OCI-LY3 (cell line): ENCODE measurements at regions not wholly inside any gene's neighbourhood (a gene's known extent, or its start where the extent isn't known, plus 50 kb on each side); places are given as distances from the start of the nearest gene placed in this dataset.

Experiments used
- H2AFZ ChIP-seq: fragments of 200-600, 300-600 bp; shearing (Covaris generic); 2 replicates; pipeline ENCODE4 v1.6.0; 2014; ENCODE audit warnings: antibody characterized with exemption, low read depth, low read length
- H3K27ac ChIP-seq: fragments of 200-600, 300-600 bp; sonication (generic); 2 replicates; pipeline ENCODE4 v1.5.1; 2014; ENCODE audit warnings: mild to moderate bottlenecking, low read length, moderate library complexity, mixed read lengths
- H3K27me3 ChIP-seq: fragments of 200-600, 300-600 bp; sonication (generic); 2 replicates; pipeline ENCODE4 v1.6.1; 2014; ENCODE audit warnings: low read depth, low read length, mixed read lengths
- H3K36me3 ChIP-seq: fragments of 200-600, 300-600 bp; sonication (generic); replicated peaks from 2 replicates; pipeline ENCODE3; 2014; ENCODE audit warnings: low read depth, low read length, mixed read lengths
- H3K4me1 ChIP-seq: fragments of 300-600, 200-600 bp; sonication (generic); 2 replicates; pipeline ENCODE4 v1.6.1; 2014; ENCODE audit warnings: low read length, mixed read lengths
- H3K4me2 ChIP-seq: fragments of 200-600, 300-600 bp; sonication (generic); 2 replicates; pipeline ENCODE4 v1.6.1; 2014; ENCODE audit warnings: low read length, mixed read lengths
- H3K4me3 ChIP-seq: fragments of 300-600, 200-600 bp; sonication (generic); 2 replicates; pipeline ENCODE4 v1.5.1; 2014; ENCODE audit warnings: antibody characterized with exemption, mild to moderate bottlenecking, low read length, moderate library complexity
- H3K79me2 ChIP-seq: fragments of 300-600, 200-600 bp; shearing (Covaris generic); 2 replicates; pipeline ENCODE4 v1.6.1; 2014; ENCODE audit warnings: mild to moderate bottlenecking, low read length, mixed read lengths
- H3K9ac ChIP-seq: fragments of 300-600, 200-600 bp; shearing (Covaris generic); 2 replicates; pipeline ENCODE4 v1.6.0; 2014; ENCODE audit warnings: mild to moderate bottlenecking, low read length, moderate library complexity
- H3K9me3 ChIP-seq: fragments of 200-600, 300-600 bp; shearing (Covaris generic); 2 replicates; pipeline ENCODE4 v1.6.1; 2014; ENCODE audit warnings: low read length, mixed read lengths; ENCODE audit not compliant: insufficient read depth
- H4K20me1 ChIP-seq: fragments of 200-600, 300-600 bp; sonication (generic); 2 replicates; pipeline ENCODE4 v1.6.1; 2016; ENCODE audit warnings: low read length, mixed read lengths; ENCODE audit not compliant: insufficient read depth
- EZH2phosphoT487 ChIP-seq: fragments of 200-600 bp; shearing (Covaris generic); IDR thresholded peaks from 2 replicates; pipeline ENCODE4 v1.6.1; 2018; ENCODE audit warnings: antibody characterized with exemption, mixed run types, low read depth
- TF ChIP-seq, protein P1 (sequence below): fragments of 200-600, 300-600 bp; sonication (generic); IDR thresholded peaks from 2 replicates; pipeline ENCODE4 v1.5.1; 2014; ENCODE audit warnings: antibody characterized with exemption, low read length, low read depth

DNA sequence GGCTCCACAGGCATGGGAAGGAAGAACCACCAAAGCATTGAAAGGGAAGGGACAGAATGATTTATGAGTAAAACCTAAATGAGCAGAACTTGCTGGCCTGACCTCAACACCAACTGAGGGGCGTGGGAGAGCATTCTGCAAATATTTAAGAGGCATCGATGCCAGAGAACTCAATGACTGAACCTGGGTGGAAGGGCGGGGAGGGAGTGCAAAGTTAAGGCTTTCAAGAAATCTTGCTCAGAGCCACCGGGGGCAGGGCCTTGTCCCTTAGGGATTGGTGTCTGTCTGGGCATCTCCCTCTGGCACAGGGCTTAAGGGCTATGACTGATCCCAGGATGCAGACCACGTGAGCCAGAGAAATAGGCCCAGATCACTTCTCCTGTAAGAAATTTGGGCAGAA lies 137.1 kb downstream of the ADAMTS15 start:
- TF ChIP-seq, protein P1, sequence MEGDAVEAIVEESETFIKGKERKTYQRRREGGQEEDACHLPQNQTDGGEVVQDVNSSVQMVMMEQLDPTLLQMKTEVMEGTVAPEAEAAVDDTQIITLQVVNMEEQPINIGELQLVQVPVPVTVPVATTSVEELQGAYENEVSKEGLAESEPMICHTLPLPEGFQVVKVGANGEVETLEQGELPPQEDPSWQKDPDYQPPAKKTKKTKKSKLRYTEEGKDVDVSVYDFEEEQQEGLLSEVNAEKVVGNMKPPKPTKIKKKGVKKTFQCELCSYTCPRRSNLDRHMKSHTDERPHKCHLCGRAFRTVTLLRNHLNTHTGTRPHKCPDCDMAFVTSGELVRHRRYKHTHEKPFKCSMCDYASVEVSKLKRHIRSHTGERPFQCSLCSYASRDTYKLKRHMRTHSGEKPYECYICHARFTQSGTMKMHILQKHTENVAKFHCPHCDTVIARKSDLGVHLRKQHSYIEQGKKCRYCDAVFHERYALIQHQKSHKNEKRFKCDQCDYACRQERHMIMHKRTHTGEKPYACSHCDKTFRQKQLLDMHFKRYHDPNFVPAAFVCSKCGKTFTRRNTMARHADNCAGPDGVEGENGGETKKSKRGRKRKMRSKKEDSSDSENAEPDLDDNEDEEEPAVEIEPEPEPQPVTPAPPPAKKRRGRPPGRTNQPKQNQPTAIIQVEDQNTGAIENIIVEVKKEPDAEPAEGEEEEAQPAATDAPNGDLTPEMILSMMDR, result no peak
- no peak for TF ChIP-seq EZH2phosphoT487
- Histone ChIP-seq H4K20me1 (no peaks in the 10 kb centered on the region), H3K36me3 (no peaks in the 10 kb centered on the region), H3K9me3 (no peaks in the 10 kb centered on the region), H3K4me2 (no peak overlapping the region), H2AFZ (no peak overlapping the region), H3K4me1 (no peaks in the 10 kb centered on the region), H3K4me3 (no peak overlapping the region), H3K27me3 (no peaks in the 10 kb centered on the region; the same call in 1 of the 2 replicates), H3K27ac (no peak overlapping the region), H3K79me2 (no peaks in the 10 kb centered on the region), H3K9ac (no peak overlapping the region)

DNA sequence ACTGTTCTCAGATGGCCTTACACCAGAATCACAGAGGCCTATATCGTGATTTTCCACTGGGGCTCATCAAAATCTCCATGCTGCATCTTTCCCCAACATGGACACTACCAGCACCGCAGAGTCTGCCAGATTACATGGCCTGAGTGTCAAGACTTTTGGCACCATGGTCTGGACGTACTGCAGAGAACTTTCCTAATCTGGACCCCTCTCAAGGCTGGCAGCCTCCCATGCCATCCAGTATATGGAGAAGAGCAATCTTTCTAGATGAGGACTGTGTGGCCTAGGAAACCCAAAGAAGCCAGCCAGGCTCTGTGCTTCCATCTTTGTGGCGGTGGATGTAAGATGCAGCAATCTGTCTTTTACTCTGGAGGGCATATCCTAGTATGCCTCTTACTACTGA lies 139.2 kb downstream of the ADAMTS15 start:
- no peaks in the 10 kb centered on the region for H3K79me2 ChIP-seq
- no peak overlapping the region for H2AFZ ChIP-seq
- no peak overlapping the region for H3K9ac ChIP-seq
- H3K4me1 ChIP-seq, result no peaks in the 10 kb centered on the region
- H3K27me3 ChIP-seq, result no peaks in the 10 kb centered on the region
- H3K4me2 ChIP-seq, result no peak overlapping the region
- TF ChIP-seq EZH2phosphoT487, result no peak
- TF ChIP-seq, protein P1, result no peak
- H3K9me3 ChIP-seq, result no peaks in the 10 kb centered on the region
- no peaks in the 10 kb centered on the region for H3K36me3 ChIP-seq
- no peak overlapping the region for H3K4me3 ChIP-seq
- H3K27ac ChIP-seq, result no peak overlapping the region
- no peaks in the 10 kb centered on the region for H4K20me1 ChIP-seq

DNA sequence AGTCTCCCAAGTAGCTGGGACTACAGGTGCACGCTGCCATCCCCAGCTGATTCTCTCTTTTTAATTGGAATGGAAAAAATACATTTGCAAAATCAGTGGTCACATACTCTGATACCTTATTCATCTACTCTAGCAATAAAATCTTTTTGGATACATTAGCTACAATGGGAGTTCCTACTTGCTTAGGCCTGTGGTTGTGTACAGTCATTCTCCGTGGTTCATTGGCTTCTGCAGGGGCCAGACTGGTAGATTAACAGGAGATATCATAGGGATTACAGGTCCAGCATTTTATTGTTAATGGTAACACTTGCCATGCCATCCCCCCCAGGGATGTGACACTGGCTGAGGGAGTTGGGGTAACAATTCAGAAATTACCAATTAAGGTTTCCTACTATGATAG lies 140.0 kb downstream of the ADAMTS15 start:
- Histone ChIP-seq H3K27ac (no peak overlapping the region), H3K27me3 (no peaks in the 10 kb centered on the region), H4K20me1 (no peaks in the 10 kb centered on the region), H3K79me2 (no peaks in the 10 kb centered on the region), H3K4me3 (no peak overlapping the region), H3K9me3 (no peaks in the 10 kb centered on the region), H3K4me1 (no peaks in the 10 kb centered on the region), H3K36me3 (no peaks in the 10 kb centered on the region), H2AFZ (no peak overlapping the region), H3K9ac (no peak overlapping the region), H3K4me2 (no peak overlapping the region)
- TF ChIP-seq, protein P1, result no peak
- TF ChIP-seq EZH2phosphoT487, result no peak

DNA sequence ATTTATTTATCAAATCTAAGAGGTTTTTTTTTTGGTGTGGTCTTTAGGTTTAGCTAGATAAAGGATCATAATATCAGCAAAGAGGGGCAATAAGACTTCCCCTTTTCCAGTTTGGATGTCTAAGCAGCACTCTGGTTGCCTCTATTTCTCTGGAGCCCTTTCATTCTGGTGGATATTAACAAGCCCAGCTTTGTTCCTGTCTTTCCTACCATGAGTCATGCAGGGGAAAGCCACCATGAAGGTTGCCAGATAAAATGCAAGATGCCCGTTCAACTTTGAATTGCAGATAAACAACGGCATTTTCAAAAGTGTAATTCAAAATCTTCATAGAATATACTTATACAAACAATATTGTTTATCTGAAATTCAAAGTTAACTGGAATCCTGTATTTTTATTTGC lies 143.6 kb downstream of the ADAMTS15 start:
- Histone ChIP-seq H3K4me2 (no peak overlapping the region), H3K27me3 (no peaks in the 10 kb centered on the region; the same call in 1 of the 2 replicates), H3K27ac (no peak overlapping the region), H2AFZ (no peak overlapping the region), H4K20me1 (no peaks in the 10 kb centered on the region), H3K9ac (no peak overlapping the region), H3K9me3 (no peaks in the 10 kb centered on the region), H3K79me2 (no peaks in the 10 kb centered on the region), H3K36me3 (no peaks in the 10 kb centered on the region), H3K4me3 (no peak overlapping the region), H3K4me1 (no peaks in the 10 kb centered on the region)
- no peak for TF ChIP-seq EZH2phosphoT487
- TF ChIP-seq, protein P1, result no peak
